ENCODE measurements at regions not wholly inside any gene's neighbourhood (a gene's known extent, or its start where the extent isn't known, plus 50 kb on each side); places are given as distances from the start of the nearest gene placed in this dataset.

GRCh38 chr17:36784633-36785032, 152.6 kb upstream of the LHX1 start:
- no peak for TF ChIP-seq CTCF (IDR thresholded peaks at IDR 0.05)
- TF ChIP-seq EZH2 (IDR thresholded peaks at IDR 0.05): no peak
- TF ChIP-seq EZH2phosphoT487 (IDR thresholded peaks at IDR 0.05): no peak

All from neural progenitor cell (in vitro differentiated cells).